GM11168 (cell line): ENCODE measurements at regions not wholly inside any gene's neighbourhood (a gene's known extent, or its start where the extent isn't known, plus 50 kb on each side); places are given as distances from the start of the nearest gene placed in this dataset.
"Not testable (repeated sequence)": the region's sequence is repeated elsewhere in the genome, so short reads cannot be mapped to it uniquely, and the experiment has no call there.

Experiments
- in situ Hi-C: fragments of 300-500 bp; cut with MboI; formaldehyde crosslinking; loops from one replicate; pipeline ENCODE4 v1.12.0; 2022; ENCODE audit warnings: low sequenced_read_pairs; ENCODE audit not compliant: unreplicated experiment

DNA sequence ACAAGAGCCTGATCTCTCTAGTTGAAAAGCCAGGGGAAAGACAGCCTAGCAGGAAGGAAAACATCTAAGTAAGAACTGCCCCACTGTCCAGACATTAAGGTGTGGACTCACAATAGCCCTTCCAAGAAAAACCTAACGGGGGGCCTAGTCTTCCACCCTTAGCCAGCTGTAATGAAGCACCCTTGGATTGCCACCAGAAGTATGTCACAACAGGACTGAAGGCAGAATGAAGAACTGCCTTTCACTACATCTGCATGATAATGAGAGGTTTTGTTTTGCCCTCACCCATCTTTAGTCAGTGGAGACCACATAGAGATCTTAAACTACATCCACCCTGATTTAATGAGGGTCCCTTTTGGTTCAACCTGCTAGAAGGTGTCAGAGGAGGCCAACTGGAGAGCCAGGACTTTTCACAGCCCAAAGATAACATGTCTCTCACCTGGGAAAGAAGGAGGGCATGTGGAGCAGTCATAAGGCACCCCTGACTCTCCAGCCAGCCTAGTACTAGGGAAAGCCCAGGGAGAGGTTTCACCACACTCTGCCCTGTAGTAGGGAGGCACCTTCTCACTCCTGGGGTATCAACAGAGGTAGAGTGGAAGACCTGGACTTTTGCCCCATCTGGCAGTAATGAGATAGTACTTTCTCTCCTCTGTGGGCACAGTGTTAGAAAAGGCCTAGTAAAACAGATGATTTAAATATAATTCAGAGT, 1017.4 kb upstream of the MANEA start:
- in situ Hi-C loops: no loop called here

DNA sequence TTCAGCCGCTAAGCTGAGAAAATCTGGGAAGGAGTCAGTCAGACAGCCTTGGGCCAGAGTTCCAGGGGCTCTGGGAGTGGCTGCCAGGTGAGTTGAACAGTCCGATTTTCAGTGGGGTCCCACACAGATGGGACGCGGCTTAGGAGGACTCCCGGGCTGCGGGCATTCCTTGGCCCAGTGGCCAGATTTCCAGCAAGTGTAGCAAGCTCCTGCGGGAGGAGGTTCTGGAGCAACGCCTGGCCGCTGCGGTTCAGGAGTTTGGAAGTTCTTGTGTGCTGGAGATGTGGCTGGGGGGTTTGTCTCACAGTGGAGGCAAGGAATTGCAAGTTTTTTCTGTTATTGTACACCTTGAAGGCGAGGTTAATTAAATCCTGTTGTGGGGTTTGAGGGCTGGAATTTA, 1020.1 kb upstream of the MANEA start:
- in situ Hi-C loops: not testable (repeated sequence)

DNA sequence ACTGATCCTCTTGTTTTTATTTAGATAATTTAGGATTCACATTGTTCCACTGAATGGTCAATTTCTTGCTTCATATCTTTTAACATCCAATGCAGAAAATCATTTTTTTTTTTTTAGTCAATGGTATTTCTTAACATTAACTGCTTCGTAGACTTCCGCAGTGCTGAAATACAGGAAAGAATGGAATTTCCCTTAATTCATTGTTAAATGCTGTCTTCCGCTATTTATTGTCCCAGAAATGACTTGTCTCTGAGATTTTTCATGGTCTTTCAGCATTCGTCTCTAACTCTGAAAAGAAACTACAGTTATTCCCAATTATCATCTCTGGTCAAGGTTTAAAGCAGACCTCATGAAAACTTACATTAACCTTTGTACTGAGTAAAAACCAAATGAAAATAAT, 1029.1 kb upstream of the MANEA start:
- in situ Hi-C loops: no loop called here

DNA sequence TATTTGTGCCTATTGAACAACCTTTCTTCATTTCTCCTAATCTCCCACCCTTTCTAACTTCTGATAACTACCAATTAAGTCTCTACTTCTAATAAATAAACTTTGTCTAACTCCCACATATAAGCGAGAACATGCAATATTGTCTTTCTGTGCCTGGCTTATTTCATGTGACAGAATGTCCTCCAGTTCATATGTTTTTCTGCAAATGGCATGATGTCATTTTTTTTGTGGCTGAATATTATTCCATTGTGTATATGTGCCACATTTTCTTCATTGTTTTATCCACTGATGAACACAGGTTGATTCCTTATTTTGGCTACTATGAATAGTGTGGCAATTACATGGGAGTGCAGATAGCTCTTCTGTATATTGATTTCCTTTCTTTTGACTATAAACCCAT, 1041.5 kb upstream of the MANEA start:
- in situ Hi-C loops: no loop called here

DNA sequence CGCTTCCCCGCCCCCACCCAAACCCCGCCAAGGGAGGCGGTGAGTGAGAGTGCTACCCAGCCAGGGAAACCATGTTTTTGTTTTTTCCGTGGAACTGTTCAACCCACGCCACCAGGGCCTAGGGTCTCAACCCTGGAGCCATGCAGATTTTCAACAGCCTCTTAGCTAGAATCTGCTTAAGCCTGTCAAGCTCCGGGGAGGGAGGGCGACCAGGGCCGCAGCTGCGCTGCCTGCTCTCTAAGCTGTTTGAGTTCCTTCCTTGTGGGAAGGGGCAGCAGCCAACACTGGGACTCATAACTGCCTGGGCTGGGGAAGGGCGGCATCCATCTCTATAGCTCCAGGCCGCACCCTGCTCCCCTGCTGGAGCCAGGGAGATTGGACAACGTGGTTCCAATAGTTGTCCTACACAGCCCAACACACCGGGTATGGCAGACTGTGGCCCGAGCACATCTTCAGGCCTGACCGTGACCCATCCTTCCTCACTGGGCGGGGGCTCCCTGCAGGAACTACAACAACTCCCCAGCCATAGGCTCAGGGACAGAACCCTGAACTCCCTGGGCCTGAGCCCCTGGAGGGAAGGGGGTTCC, 1065.7 kb upstream of the MANEA start:
- in situ Hi-C loops: no loop called here

DNA sequence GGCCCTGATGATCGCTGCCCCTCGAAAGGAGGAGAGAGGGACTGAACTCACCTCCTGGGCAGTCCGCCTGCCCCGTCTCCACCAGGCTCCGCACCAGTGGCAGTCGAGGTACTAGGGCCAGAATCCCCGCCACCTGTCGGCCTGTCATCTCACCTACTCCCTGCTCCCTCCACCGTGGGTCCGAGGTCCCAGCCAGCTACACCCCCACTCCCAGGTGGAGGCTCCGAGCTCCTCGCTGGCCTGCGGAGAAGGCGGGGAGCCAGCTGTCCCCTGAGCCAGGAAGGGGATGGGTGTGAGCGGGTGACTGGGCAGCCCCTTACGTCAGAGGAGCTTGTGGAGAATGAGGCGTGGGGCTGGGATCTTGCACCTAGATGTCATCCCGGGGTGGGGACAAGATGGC, 1066.5 kb upstream of the MANEA start:
- in situ Hi-C loops: no loop called here

DNA sequence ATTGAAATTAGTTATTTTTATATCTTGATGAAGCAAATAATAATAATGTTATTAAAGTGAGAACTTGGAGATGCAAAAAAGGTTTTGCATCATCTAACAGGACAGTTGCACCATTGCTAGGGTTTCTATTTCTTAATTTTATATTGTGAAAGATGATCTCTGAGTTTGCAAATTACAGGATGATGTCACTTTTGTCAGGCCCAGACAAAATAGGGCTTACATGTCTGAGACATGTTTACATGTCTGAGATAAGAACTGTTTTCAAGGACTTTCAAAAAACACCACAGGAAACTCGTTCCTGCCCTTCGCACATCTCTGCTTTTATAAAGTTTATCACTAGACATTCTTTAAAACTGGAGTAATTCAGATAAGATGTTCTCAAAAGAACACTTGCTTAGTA, 1075.8 kb upstream of the MANEA start:
- in situ Hi-C loops: no loop called here

DNA sequence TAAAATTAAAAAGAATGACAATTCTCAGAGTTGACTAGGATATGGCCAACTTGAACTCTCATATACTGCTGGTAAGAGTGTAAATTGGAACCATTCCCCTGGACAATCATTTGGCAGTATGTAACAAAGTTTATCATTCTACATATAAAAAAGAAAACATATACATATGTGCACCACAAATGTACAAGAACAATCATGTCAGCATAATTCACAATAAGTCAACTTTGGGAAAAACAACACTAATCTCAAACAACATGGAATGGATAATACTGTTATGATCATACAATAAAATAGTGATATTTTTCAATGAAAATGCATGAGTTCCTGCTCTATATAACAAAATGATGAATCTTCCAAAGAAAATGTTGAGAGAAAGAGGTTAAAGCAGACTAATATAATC, 1078.7 kb upstream of the EPHA7 start:
- in situ Hi-C loops: no loop called here

DNA sequence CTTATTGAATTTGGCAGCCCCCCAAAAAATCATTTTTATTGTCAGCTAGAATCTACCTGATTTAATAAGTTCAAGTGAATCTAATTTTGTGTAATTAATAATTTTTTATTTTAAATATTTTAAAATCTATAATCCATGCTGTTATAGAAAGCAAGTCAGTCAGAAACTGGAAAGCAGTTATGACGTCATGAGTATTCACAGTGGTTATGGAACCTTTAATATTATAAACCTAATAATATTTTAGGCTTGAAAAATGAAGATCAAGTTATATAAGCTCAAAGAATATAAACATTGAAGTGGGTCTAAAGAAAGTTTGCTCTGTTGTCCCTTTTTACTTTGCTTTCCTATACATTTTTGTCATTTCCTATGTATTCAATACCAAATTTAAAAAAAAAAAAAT, 1075.1 kb upstream of the EPHA7 start:
- in situ Hi-C loops: no loop called here

DNA sequence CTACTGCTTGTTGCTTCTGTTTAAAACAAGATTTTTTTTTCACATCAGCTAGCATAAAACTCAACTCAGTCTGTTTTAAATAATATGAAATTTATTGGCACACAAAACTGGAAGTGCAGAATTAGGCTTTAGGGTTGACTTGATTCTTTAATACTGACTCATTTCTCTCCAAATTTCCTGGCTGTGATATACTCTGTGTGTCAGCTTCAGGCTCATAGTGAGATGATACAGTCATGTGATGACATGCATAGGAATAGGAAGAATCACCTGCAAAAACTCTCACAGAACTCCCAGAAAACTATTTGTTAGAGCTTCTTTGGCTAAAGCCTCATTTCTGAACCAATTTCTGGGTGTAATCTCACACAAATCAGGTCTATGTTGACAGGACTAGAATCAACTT, 1068.0 kb upstream of the EPHA7 start:
- in situ Hi-C loops: no loop called here

DNA sequence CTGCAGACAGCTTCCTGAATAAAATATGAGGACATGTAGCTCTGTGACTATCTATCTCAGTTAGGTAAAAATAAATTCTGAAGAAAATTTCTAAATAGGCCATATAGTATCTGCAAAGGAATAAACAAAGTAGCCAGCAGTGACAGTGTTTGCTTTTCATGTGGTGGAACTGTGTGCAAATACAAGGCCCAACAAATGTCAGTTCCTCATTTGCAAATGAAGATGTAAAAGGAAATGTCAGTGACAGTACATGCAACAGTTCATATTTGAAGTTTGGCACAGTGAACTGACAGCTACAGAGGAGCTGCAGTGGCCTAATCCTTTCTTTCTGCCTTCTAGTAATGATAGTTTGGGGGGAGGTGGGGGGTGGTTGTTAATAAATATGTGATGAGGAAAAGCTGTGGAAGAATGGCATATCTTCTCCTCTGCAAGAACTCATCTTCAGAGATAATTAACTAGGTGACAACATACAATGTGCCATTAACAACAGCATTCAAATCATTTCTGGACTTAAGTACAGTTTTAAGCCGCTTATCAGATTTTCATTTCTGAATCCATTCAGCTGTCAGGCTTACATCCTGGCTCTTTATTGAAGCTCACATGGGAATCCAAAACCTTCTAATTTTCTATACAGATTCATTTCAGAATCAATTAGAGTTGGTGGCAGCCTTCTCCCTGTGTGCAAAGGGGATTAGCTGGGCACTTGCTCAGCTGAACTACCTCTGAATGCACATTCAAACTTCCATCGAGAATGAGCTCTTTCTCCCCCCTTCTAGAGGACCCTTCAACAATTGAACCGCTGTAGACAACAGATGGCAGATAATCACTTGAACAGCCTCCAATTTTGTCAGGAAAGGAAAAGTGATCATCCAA, 1059.0 kb upstream of the EPHA7 start:
- in situ Hi-C loops: no loop called here

DNA sequence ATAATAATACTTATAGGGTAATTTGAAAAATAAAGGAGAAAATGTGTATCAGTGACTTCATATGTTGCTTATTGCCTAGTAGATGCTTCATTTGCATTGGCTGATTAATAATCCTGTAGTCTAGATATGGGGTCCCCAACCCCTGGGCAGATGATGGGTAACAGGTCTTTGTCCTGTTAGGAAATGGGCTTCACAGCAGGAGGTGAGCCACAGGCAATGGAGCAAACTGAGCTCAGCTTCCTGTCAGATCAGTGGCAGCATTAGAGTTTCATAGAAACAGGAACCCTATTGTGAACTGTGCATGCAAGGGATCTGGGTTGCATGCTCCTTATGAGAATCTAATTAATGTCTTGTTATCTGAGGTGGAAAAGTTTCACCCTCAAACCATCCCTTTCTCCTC, 1049.5 kb upstream of the EPHA7 start:
- in situ Hi-C loops: no loop called here

DNA sequence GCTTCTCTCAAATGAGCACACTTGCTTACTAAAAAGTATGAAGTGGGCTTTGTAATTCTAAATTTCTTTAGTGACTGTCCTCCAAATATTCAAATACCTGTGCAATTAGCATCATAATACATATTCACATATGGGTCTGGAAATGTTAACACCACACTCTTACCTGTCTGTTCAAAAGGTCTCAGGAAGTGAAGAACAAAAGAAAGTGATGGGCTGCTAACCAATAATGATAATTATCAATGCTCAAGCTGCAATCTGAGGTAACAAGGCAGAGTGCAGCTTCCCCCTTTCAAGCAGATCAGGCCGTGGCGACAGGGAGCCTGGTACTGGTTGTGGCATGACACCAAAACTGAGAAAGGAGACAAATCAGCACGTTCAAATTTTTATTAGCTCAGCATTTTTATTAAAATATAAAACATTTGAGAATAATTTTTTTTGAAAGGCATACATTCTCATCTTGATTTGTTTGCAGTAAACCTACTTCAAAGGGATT, 1044.7 kb upstream of the EPHA7 start:
- in situ Hi-C loops: no loop called here

DNA sequence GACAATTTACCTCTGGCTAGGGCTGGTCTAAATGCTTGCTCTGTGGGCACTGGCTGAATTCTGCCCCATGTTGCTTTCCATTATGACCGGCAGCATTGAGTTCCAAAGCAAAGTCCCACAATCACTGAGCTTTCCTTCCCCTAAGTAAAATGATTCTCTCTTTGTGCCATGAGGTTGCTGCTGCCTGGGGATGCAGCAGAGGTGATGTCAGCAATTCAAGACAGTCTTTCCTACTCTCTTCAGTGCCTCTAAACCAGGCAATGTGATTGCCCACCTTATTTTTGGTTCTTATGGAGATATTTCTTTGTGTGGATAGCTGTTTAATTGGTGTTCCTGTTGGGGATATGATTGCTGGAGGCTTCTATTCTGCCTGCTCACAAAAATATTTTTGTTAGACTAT, 1043.9 kb upstream of the EPHA7 start:
- in situ Hi-C loops: no loop called here

DNA sequence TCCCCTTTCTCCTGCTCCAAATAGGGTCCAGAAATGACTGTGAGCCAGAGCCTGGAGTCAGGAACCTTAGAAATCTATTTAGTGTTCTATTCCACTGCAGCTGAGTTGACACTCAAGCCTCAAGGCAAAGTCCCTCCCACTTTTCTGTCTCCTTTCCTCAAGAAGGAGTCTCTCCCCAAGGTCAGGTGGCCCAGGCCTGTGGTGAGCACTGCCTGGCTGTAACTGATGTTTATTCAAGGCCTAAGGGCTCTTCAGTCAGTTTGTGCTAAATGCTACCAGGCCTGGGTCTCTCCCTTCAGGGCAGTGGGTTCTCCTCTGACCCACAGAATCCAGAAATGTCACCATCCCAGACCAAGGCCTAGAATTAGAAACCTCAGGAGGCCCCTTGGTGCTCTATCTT, 1042.9 kb upstream of the EPHA7 start:
- in situ Hi-C loops: no loop called here

DNA sequence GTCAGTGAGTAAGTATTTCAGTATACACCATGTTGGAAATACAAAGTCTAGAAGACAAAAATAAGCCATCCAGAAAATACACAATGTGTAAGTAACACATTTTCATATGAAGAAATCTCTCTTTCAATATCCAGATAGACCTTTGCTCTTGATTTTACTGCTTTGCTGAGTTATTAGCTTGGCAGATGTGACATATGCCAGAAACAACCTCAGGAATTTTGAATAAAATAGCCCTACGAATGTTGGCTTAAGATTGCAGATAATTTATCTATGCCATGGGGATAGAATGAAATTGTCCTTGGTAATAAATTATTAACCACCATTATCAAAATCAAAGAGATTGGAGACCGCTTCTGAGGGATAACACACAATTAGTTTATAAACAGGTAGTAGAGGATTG, 1036.9 kb upstream of the EPHA7 start:
- in situ Hi-C loops: no loop called here

DNA sequence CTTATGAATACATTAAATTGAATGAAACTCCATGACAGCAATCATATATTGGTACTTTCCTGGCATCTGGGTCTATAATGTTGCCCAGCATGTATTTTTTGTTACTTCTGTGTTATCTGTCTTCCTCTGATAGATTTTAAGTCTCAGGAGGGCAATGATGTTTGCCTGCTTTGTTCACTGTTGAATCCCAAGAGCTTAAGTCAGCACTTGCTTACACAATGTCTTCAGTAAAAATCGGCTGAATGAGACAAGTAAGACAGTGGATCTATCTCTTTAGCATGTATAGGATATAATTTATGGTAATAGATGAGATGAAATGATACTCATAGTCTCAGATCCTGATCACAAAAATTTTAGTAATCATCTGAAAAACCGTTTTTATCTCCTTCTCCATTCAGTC, 1034.9 kb upstream of the EPHA7 start:
- in situ Hi-C loops: no loop called here

DNA sequence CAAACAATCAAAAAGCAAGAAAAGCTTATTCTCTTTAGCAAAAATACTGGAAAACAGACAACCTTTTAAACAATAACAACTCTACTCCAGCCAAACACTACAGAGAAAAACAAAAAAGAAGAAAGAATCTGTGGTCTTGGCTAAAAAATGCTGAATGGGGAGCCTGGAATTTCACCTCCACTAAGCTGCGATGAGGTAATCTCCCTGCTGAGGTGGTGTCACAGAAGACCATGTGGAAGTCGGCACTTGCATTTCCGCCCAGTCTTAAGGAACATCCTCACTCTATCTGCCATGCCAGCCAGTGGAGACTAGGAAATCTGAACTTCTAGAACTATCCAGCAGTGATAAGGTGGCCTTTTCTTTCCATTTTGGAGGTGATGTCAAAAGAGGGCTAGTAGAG, 1026.8 kb upstream of the EPHA7 start:
- in situ Hi-C loops: loop anchor here (25.0 kb wide), 1 partner anchor 641 kb away; no protein-coding TSS in a partner anchor

DNA sequence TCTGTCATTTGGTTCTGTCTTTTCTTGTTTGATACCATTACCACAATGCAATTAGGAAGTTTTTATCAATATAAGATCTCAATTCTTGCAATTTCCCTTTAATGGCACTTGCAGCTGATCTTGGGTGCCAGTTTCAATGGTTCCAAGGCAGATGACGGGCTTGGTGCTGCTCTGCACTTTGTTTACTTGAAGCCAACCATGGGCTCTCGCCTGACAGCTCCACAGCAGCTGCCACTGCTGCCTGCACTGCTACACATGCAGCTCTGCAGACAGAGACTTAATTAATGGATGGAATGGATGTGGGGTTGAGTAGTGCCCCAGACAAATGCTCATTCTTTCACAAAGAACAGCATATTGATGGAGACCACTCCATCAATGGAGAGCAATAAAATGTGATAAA, 1024.3 kb upstream of the EPHA7 start:
- in situ Hi-C loops: loop anchor here (25.0 kb wide), 1 partner anchor 644 kb away; no protein-coding TSS in a partner anchor

DNA sequence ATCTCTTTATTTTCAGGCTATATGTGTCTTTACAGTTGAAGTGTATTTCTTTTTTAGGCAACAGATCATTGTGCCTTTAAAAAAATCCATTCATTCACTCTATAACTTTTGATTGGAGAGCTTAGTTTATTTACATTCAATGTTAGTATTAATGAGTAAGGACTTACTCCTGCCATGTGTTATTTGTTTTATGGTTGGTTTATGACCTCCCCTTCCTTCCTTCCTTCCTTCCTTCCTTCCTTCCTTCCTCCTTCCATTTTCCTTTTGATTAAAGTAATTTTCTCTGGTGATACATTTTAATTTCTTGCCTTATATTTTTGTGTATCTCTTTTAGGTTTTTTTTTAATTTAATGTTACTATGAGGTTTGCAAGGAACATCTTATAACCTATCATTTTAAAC, 1005.3 kb upstream of the EPHA7 start:
- in situ Hi-C loops: loop anchor here (25.0 kb wide), 1 partner anchor 663 kb away; no protein-coding TSS in a partner anchor

DNA sequence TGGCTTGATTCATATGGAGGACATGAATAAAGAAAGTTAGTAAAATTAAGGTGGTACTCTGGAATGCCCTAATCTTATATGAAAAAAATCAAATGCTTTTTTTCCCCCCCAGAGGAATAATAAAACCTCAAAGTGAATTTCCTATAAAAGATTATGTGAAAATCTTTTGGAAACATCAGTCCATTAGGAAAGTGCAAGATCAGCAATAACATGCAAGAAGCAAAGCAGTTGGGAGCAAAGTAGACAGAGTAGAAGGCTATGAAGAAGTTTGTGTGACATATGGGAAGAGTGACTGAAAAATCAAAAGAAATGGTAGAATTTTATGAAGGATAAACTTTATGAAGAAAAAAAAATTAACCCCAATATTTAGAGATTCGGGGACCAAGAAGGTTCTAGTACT, 998.0 kb upstream of the EPHA7 start:
- in situ Hi-C loops: no loop called here
